ENCODE measurements at regions not wholly inside any gene's neighbourhood (a gene's known extent, or its start where the extent isn't known, plus 50 kb on each side); places are given as distances from the start of the nearest gene placed in this dataset.

GRCh38 chr6:168373389-168373788, 53.8 kb upstream of the DACT2 start:
- no peak for TF ChIP-seq POLR2A (IDR thresholded peaks at IDR 0.05)
- TF ChIP-seq, protein P1, sequence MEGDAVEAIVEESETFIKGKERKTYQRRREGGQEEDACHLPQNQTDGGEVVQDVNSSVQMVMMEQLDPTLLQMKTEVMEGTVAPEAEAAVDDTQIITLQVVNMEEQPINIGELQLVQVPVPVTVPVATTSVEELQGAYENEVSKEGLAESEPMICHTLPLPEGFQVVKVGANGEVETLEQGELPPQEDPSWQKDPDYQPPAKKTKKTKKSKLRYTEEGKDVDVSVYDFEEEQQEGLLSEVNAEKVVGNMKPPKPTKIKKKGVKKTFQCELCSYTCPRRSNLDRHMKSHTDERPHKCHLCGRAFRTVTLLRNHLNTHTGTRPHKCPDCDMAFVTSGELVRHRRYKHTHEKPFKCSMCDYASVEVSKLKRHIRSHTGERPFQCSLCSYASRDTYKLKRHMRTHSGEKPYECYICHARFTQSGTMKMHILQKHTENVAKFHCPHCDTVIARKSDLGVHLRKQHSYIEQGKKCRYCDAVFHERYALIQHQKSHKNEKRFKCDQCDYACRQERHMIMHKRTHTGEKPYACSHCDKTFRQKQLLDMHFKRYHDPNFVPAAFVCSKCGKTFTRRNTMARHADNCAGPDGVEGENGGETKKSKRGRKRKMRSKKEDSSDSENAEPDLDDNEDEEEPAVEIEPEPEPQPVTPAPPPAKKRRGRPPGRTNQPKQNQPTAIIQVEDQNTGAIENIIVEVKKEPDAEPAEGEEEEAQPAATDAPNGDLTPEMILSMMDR (IDR thresholded peaks at IDR 0.05) = no peak
